NT2/D1 (cell line): ENCODE measurements at regions not wholly inside any gene's neighbourhood (a gene's known extent, or its start where the extent isn't known, plus 50 kb on each side); places are given as distances from the start of the nearest gene placed in this dataset.

Experiments used
- YY1 ChIP-seq: IDR thresholded peaks from 2 replicates; pipeline ENCODE4 v1.6.1; 2011; ENCODE audit not compliant: insufficient read length, insufficient read depth
- ZNF274 ChIP-seq: IDR thresholded peaks from 2 replicates; pipeline ENCODE4 v1.6.1; 2011; ENCODE audit warnings: mild to moderate bottlenecking, low read depth, low read length

DNA sequence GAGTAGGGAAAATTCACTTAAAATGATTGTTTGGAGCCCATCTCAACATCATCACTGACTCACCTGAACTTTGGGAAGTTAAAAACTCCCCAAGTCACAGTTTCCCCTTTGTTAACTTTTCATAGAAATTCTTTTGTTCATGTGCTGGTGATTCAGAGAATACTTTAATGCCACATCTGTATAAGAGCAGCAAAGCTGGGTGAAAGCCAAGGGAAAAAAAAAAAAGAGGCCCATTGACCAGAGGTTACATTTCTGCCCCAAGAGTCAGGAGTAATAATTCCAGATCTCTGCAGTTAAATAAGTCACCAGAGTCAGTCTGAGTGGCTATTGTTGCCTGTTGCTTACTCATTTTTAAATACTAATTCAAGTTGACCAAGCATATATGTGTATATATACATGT lies 136.4 kb upstream of the LGR5 start:
- TF ChIP-seq YY1 (no peak), ZNF274 (no peak)
